SW 1271 (cell line): ENCODE measurements at regions not wholly inside any gene's neighbourhood (a gene's known extent, or its start where the extent isn't known, plus 50 kb on each side); places are given as distances from the start of the nearest gene placed in this dataset.
"Not testable (repeated sequence)": the region's sequence is repeated elsewhere in the genome, so short reads cannot be mapped to it uniquely, and the experiment has no call there.

Experiments
- DNase-seq, 2 experiments: peaks; one replicate each; lab custom pipeline; 2025; lab: John Stamatoyannopoulos, UW

DNA sequence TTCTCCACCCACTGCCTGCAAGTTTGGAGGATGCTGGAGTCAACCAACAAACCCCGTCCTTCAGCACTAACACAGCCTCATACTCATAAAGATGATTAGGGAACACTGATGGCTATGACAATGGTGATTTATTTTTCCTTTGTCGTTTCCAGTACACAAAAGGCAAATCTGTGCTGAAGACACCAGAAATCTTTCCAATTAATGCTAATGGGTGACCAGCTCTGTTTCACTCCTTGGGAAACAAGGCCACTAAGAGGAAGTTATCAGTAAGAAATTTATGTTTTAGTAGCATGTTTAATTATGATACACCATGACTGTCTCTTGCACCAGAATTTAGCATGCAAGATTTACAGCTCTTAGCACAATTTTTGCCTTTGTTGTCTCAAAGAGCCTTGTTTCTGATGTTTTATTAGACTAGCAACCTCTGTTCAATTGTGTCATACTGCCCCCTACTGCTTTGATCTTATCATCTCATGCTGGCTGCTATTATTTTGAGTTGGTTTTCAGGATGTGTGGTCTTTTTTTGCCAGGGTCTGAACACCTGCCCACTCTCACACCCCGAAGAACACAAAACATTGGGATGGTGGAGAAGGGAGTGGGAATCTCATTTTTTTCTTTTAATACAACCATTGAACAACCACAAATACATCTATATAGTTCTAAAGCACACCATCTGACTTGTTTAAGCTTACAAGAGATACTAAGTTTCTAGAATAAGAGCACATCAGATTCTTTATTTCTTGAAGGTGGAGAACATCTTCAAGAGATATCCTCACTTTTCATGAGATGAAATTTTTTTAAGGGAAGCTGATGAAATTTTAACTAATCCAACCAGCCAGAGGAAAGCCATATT lies 160.9 kb downstream of the SPTSSA start:
- DNase-seq = peak in 1 of 2 experiments; percentile 31

DNA sequence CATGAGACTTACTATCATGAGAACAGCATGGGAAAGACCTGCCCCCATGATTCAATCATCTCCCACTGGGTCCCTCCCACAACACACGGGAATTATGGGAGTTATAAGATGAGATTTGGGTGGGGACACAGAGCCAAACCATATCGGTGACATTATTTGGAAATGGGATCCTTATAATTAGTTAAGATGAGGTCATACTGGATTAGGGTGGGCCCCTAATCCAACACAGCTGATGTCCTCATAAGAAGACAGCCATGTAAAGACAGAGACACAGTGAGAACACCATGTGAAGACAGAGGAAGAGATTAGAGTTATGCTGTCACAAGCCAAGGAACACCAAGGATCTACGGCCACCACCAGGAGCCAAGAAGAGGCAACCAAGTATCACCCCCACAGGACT lies 161.7 kb downstream of the SPTSSA start:
- DNase-seq = no peak

DNA sequence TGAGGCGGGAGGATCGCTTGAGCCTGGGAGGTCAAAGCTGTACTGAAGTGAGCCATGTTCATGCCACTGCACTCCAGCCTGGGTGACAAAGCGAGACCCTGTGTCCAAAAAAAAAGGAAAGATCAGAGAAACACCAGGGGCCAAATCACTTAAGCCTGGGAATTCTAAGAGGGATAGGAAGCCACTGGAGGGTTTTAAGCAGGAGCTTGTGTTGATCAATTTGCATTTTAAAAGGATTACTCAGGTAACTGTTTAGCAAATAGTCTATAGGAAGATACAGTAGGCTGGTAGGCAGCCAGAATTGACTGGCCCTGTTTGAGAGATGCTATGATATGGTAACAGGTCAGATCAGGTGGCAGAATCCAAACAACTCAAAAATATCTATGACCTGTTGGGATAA lies 162.7 kb downstream of the SPTSSA start:
- DNase-seq = no peak

DNA sequence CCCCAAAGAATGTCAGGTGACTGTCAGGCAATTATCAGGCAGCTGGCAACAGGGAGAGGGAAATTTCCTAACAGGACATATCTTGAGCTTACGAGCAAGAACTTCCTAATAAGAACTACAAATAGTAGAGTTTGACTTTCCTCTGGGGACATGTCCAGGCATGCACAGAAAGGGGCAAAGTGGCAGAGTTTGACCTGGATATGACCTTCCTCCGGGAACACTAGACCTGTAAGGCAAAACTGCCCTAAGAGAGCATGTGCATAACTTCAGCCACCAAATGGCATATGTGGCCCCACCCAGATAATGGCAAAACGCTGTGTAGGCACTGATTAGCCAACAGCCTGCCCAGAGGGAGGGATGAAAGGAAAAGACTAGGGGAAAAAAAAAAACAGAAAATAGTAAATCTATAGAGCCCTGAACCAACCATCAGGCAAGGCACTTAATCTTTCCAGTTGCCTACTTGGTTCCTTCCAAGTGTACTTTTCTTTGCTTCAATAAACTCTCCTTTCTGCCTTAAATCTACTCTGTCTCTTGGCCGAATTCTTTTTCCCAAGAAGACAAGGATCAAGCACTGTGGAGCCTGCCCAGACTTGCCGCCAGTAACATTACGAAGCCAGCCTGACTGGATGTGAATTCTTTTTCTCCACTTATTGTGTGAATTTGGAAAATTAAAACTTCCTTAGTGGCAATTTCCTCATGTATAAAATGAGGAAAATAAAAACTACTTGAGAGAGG lies 164.1 kb downstream of the SPTSSA start:
- DNase-seq = no peak

DNA sequence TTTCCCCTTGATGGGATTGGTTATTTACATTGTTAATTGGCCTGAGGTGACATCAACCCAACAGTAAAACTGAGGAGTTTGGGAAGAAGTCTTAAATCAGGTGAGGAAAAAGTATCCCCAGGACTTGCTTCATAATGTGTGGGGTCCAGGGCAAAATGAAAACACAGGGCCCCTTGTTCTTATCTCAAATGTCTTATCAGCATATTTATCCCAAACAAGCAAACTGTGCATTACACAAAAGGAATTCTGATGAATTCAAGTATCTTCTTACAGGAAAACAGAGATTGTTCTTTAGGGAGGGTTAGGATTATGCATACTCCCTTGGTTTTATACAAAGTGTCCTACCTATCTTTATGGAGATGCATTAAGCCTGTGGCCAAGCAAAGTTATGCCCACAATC lies 178.4 kb downstream of the SPTSSA start:
- no peak for DNase-seq

DNA sequence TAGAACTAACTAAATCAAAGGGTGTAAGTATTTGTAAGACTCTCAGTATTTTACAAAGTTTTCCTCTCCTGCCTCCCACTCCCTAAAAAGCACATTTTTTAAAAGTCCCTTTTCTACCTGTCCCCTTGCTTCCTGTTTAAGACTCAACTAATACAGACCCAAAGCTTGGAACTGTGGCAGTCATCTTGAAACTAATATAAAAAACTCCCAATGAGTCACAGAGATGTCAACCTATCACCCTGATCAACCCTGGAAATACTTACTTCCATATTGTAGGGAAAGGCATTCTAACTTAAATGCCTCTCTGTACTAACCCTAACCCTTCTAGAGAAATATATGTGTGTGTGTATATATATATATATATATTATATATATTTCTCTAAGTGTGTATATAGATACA lies 184.8 kb downstream of the SPTSSA start:
- DNase-seq = no peak

DNA sequence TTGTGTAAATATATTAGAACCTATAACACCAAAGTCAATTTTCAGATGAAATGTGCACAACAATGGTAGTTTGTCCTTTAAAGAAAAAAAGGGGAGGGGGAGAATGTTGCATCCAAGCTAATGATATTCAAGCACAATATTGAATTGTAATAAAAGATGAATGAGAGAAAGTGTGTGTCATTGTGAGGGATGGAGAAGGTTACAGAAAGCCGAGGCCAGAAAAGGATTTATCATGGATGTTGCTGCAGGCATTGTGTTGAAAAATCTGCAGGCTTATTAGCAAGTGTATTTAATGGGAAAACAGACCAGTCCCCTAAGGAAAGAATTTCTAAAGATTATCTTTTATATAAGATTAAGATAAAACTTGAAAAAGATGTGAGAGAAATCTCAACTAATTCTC lies 186.5 kb downstream of the SPTSSA start:
- no peak for DNase-seq

DNA sequence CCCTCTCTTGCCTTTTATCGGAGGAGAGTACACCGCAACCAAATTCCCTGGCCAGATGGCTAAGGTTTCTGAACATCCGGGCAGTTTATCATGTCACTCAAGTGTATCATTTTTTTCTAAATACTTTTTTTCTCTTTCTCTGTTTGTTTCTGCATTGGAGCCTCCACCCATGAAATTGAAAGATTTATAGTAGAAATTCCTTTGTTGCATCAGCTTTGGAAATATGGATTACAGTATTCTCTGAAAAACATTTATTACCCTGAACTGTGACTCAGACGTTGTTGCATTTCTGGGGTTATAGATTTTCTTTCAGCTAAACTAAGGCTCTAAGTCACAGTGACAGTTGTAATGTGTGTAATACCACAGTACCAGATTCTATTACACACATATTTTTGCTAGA lies 187.0 kb downstream of the SPTSSA start:
- no peak for DNase-seq

DNA sequence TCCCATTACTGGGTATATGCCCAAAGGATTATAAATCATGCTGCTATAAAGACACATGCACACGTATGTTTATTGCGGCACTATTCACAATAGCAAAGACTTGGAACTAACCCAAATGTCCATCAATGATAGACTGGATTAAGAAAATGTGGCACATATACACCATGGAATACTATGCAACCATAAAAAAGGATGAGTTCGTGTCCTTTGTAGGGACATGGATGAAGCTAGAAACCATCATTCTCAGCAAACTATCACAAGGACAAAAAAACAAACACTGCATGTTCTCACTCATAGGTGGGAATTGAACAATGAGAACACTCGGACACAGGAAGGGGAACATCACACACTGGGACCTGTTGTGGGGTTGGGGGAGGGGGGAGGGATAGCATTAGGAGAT lies 188.3 kb downstream of the SPTSSA start:
- not testable (repeated sequence) for DNase-seq

DNA sequence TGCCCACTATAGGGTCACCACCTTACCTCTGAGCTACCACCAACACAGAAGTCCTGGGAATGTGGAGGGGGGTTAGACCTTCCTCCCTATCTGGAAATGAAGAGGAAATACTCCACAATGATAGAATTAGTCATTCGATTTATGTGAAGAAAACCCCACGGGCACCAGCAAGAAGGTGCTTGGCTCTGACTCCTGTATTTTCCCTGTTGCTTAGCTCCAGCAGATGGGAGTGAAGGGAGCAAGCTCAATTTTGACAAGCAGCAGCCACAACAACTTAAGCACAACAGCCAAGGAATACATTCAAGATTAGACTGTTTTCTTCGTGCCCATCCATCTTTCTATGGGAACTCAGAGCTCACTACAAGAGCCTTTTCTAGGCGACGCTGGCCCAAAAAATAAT lies 191.7 kb downstream of the SPTSSA start:
- no peak for DNase-seq

DNA sequence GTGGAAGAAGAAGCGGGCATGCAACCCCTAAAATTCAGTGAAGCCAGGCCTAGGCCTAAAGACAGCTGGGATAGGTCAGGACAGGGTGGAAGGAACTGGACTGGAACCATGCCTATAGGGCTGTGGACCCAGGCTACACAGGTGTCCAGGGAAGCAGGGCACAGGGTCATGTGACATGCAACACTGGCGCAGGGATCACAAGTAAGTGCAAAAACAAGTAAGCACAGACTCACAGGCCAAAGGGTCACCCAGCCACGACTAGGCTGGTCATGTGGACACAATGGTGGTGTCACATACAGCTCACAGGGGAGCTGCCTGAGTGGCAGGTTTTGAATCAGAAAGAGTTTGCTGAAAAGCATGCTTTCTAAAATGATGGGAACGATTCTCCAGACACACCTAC lies 195.7 kb downstream of the SPTSSA start:
- no peak for DNase-seq

DNA sequence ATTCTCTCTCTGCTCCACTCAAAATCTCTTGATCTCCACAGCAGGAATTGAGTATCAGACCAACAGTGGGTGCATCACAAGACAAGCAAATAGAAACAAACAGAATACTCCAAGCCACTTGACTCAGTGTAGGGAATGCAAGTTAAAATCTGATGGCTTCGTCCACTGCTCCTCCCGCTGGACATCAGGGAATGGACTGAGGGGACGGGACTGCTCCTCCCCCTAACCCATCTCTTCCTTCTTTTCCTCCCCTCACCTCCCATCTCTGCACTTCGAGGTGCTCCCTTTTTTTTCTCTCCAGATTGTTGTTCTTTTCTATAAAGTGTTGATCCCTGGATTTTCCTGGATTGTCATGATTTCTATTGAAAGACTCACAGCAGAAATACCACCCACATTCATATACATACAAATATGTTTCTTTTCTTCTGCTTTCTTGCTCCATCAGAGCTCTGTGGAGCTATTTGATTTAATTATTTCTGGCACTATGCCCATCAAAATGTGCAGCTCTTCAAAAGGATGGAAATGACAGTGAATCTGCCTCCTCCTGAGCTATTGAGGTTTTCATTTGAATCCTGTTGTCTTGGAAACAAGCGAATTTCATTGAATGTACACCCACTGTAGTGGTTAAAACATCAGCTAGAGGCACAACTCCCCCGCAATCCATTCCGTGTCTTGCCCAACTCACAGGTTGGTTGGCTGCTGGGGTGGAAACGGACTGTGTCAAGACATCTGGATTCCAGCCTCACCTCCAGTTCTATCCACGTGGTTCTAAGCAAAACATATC lies 199.7 kb downstream of the SPTSSA start:
- no peak for DNase-seq

DNA sequence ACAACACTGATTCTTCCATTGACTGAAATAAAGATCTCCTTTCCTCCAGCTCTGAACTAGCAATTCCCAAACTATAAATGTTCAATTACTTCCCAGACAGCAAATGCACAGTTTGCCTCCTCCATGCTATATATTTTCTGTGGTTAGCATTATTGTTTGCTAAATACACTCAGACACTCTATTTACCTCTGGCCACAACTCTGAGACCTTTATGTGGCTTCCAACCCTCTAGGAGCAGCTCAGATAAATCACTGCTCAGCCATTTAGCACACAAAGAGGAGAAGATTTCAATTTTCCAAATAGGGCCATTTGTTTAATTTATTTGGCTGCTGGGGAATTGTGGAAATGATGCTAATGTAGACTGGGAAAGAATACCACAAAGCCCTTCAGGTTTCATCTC lies 202.0 kb downstream of the SPTSSA start:
- DNase-seq = no peak

DNA sequence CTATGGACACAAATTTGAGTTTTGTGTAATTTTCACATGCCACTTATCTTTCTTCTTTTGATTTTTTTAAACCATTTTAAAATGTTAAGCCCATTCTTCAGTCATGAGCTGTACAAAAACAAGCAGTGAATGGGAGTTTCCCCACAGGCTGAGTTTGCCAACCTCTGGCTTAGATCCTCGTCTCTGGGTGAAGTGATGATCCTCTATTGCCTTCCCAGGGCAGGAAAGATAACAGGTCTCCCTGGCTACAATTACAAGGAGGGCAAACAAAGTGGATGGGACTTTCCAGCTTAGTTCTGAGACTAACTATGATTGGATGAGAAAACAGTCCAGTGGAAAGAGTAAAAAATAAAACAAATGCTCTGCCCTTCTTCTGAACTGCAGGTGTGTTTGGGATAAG lies 203.7 kb downstream of the SPTSSA start:
- DNase-seq = no peak

DNA sequence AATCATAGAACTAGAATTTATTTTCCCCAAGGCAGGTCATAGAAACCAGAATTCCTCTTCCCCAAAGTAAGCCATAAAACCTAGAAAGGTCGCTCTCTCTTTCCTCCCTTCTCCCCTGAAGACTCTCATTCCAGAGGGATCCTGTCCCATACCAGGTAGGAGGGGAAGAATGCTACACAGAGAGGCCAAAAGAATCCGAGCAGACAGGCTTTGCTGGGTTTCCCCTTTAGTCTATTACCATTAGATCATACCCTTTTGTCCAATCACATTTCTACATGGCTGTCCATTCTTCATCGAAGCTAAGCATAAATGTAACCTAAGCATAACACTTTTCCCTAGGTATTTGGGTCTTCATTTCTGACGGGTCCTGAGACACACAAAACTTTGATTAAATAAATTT lies 204.5 kb downstream of the SPTSSA start:
- no peak for DNase-seq

DNA sequence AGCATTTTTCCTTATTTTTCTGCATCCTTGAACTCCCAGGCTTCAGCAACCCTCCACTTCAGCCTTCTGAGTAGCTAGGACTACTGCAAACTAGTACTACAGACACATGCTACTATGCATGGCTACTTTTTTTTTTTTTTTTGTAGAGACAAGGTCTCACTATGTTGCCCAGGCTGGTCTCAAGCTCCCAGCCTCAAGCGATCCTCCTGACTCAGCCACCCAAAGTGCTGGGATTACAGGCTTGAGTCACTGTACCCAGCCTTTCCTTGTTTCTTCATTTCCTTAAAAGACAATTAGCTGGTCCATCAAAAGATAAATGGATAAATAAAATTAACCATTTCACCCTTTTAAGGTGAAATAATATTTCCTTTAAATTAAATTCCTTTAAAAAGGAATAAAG lies 205.8 kb downstream of the SPTSSA start:
- DNase-seq = no peak

DNA sequence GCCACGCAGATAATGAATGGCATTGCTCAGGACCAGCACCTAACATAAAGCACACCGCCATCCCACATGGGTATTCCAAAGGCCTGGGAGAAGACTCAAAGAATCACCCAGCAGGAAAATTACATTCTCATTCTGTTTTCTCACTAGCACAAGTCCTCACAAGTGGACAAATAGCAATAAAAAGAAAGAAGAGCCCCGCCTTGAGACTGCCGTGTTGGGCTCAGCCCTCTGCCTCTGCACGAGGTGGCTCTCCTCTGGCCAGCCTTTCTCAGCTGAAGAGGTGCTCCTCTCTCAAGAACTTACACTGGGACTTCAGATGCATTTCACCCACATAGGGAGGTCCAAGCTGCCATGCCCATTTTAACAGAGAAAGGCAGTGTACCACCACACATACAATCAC lies 207.5 kb downstream of the SPTSSA start:
- DNase-seq = no peak

DNA sequence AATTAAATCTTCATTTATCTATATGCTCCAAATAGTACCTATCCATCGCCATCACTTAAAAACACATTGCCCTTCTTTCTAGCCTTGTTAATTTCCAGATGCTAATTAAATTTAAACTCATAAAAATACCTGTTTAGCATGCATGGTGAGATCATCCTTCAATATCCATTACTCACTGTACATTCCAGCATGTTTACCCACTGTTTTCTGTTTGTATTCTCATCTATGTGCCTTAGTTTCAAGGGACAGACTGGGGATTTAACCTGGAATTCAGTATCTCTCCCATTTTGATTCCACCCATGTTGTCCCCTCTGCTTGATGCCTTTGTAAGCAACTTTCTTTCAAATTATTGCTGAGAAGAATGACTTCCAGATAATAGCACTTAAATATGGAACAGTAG lies 208.0 kb downstream of the SPTSSA start:
- DNase-seq = no peak

DNA sequence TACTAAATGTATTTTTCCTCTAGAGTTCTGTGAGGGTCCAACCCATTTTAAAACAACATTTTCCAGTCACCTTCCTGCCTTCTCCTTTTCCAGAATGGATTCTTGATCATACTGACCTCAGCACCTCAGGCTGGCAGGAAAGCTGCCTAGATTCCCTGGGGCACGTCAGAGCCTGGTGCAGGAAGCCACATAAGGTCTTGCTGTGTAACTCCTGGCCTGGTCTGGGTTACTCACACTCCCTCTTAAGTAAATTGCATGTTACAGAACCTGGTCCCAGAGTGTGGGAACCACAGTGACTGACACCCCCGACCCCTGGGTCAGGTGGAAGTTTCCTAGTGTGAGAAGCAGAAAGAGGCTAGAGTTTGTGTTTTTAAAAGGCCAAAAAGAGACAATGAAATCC lies 209.8 kb downstream of the SPTSSA start:
- DNase-seq = no peak

DNA sequence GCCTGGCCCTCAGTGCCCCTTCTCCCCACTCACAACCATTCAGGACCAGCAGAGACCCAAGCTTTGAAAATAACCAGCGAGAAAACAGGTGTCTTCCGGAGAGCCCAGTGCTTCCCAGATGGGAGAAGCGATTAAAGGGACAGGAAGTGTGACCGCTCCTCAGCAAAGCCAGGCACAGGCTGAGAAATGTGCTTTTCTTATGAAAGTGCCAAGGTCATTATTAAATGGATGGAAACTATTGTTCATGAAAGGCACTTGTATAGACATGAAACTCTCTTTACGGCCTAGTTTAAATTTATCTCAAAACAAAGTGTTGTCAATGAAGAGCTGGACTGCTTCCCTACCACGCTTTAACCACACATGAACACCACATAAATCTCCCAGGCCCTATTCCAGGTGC lies 210.4 kb downstream of the SPTSSA start:
- no peak for DNase-seq

DNA sequence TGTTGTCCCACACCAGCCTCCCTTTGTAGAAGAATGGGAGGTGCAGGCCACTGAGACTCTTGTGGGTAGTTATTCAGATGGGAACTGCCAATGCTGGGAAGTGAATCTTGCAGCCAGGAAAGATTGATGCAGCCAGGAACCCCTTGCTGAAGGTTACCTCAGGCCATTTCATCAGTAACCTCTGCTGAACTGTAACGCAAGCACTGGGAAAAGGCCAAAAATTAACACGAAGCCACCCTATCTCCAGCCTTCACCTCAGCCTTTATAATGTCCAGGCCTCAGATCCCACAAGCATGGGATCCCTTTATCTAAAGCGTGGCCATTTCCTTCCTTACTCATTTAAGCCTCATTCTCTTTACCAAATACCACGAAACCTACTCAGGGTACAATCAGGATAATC lies 211.1 kb downstream of the SPTSSA start:
- DNase-seq = no peak

DNA sequence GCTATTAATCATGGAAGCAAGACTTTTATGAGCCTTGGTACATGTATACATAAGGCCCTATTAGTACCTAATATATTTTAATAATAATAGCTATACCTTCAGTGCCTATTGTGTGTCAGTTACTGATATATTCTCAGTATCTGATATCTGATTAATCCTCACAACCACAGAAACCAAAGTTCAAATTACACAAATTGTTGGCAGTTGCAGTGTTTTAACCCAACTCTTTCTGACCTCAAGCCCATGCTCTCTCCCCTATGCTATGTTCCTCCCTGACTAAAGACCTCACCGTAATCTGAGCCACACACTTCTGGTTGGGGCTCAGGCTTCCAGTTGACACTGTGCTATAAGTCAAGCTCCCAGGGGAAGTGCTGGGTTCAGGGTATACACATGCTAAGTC lies 214.4 kb downstream of the SPTSSA start:
- DNase-seq = no peak

DNA sequence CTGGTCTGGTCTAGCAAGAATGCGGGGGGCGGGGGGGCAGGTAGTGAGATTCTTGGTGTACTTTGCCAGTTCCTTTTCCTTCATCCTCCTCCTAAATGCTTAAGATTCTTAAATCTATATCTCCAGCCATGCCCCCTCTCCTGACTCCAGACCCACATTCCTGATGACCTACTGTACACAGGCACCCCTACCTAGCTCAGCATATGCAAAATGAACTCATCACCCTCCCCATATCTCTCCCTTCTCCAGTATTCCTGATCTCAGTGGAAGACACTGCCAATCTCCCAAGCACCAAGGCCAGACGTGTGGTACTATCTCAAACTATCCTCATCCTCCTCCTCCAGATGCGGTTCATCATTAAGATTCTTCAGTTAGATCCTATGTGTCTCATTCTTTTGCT lies 215.8 kb downstream of the SPTSSA start:
- DNase-seq = no peak
